ENCODE measurements at regions not wholly inside any gene's neighbourhood (a gene's known extent, or its start where the extent isn't known, plus 50 kb on each side); places are given as distances from the start of the nearest gene placed in this dataset.

GRCh38 chr16:25637236-25637635 is 54.5 kb upstream of the HS3ST4 start:
- DNase-seq = no peak
- no peaks in the 10 kb centered on the region for H3K4me1 ChIP-seq (ENCODE audit: insufficient read depth, low read length)
- Mint-ChIP-seq H3K27ac (no peak overlapping the region), H3K9me3 (peaks cover 0 to 5% (median under 1%) of the 10 kb centered on the region in 8 donors), H3K27me3 (peaks cover 4% of the 10 kb centered on the region in 2 donors), H3K4me3 (no peak overlapping the region), H3K36me3 (no peaks in the 10 kb centered on the region), H3K4me1 (no peaks in the 10 kb centered on the region)
- no peak overlapping the region for H3K4me3 ChIP-seq (ENCODE audit: low read length in 2 of 2)
- no peaks in the 10 kb centered on the region for H3K36me3 ChIP-seq (ENCODE audit: insufficient read depth, low read length)
- H3K9me3 ChIP-seq (ENCODE audit: control insufficient read depth in 1 of 2, low read length in 2 of 2) = no peaks in the 10 kb centered on the region
- intact Hi-C loops (cut with micrococcal nuclease) = no loop called here
- no peak overlapping the region for H3K27ac ChIP-seq (ENCODE audit: low read depth, low read length)
- POLR2A ChIA-PET (ENCODE audit: partially characterized antibody) = no interaction called here
- no peaks in the 10 kb centered on the region for H3K27me3 ChIP-seq (ENCODE audit: insufficient read depth, low read length)
- CTCF ChIA-PET (ENCODE audit: partially characterized antibody) = no interaction called here

DNA sequence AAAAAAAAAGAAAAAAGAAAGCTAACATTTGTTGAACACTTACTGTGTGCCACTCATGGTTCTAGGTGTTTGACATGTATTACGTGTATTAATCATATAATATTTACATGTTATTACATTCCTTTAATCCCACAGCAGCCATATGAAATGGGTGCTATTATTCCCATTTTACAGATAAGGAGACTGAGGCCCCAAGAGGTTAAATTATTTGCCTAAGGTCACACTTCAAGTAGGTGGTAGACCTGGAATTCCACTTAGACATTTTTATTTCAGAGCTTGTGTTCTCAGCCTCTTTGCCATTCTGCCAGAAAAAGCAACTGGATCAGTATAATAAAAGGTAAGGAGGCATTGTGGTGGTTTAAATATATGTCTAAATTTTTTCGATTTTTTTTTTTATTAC is 55.1 kb upstream of the HS3ST4 start:
- no peaks in the 10 kb centered on the region for H3K27me3 ChIP-seq (ENCODE audit: insufficient read depth, low read length)
- no peaks in the 10 kb centered on the region for H3K9me3 ChIP-seq (ENCODE audit: control insufficient read depth in 1 of 2, low read length in 2 of 2)
- H3K27ac ChIP-seq (ENCODE audit: low read depth, low read length) = no peak overlapping the region
- intact Hi-C loops (cut with micrococcal nuclease) = no loop called here
- H3K4me1 Mint-ChIP-seq = no peaks in the 10 kb centered on the region
- H3K36me3 Mint-ChIP-seq = no peaks in the 10 kb centered on the region
- H3K9me3 Mint-ChIP-seq = peaks cover 0 to 5% (median under 1%) of the 10 kb centered on the region in 8 donors
- POLR2A ChIA-PET (ENCODE audit: partially characterized antibody) = no interaction called here
- no peak overlapping the region for H3K27ac Mint-ChIP-seq
- CTCF ChIA-PET (ENCODE audit: partially characterized antibody) = no interaction called here
- peaks cover 4 to 6% of the 10 kb centered on the region in 2 donors for H3K27me3 Mint-ChIP-seq
- no peak for DNase-seq
- no peak overlapping the region for H3K4me3 Mint-ChIP-seq
- H3K4me1 ChIP-seq (ENCODE audit: insufficient read depth, low read length) = no peaks in the 10 kb centered on the region
- no peak overlapping the region for H3K4me3 ChIP-seq (ENCODE audit: low read length in 2 of 2)
- H3K36me3 ChIP-seq (ENCODE audit: insufficient read depth, low read length) = no peaks in the 10 kb centered on the region

GRCh38 chr16:25635454-25635853 is 56.3 kb upstream of the HS3ST4 start:
- H3K9me3 ChIP-seq (ENCODE audit: control insufficient read depth in 1 of 2, low read length in 2 of 2) = no peaks in the 10 kb centered on the region
- Mint-ChIP-seq H3K4me3 (no peak overlapping the region), H3K4me1 (no peaks in the 10 kb centered on the region), H3K27ac (no peak overlapping the region), H3K27me3 (peaks cover 4 to 6% of the 10 kb centered on the region in 2 donors), H3K36me3 (no peaks in the 10 kb centered on the region), H3K9me3 (peaks cover 0 to 5% (median under 1%) of the 10 kb centered on the region in 8 donors)
- DNase-seq = no peak
- no peak overlapping the region for H3K4me3 ChIP-seq (ENCODE audit: low read length in 2 of 2)
- no peaks in the 10 kb centered on the region for H3K36me3 ChIP-seq (ENCODE audit: insufficient read depth, low read length)
- no peak overlapping the region for H3K27ac ChIP-seq (ENCODE audit: low read depth, low read length)
- intact Hi-C loops (cut with micrococcal nuclease) = no loop called here
- ChIA-PET POLR2A (ENCODE audit: partially characterized antibody) (no interaction called here), CTCF (ENCODE audit: partially characterized antibody) (no interaction called here)
- H3K27me3 ChIP-seq (ENCODE audit: insufficient read depth, low read length) = no peaks in the 10 kb centered on the region
- H3K4me1 ChIP-seq (ENCODE audit: insufficient read depth, low read length) = no peaks in the 10 kb centered on the region

DNA sequence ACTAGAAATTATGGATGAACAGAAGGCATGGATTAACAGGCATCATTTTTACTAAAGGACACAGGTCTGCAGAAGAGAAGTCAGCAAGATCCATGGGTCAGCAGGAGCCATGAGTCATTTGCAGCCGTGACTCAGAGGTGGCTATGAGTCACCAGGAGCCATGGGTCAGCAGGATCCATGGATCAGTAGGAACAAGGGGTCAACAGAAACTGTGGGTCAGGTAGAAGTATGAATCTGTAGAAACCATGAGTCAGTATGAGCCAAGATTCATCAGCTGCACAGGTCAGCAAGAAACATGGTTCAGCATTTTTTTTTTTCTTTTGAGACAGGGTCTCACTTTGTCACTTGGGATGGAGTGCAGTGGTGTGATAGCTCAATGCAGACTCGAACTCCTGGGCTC is 58.2 kb upstream of the HS3ST4 start:
- intact Hi-C loops (cut with micrococcal nuclease) = no loop called here
- Mint-ChIP-seq H3K27ac (no peak overlapping the region), H3K4me1 (no peaks in the 10 kb centered on the region), H3K9me3 (peaks cover 0 to 12% (median 3%) of the 10 kb centered on the region in 8 donors), H3K27me3 (peaks cover 4 to 6% of the 10 kb centered on the region in 2 donors), H3K36me3 (peaks cover 0 to 3% of the 10 kb centered on the region in 2 donors), H3K4me3 (no peak overlapping the region)
- Histone ChIP-seq H3K4me3 (ENCODE audit: low read length in 2 of 2) (no peak overlapping the region), H3K27ac (ENCODE audit: low read depth, low read length) (no peak overlapping the region), H3K4me1 (ENCODE audit: insufficient read depth, low read length) (no peaks in the 10 kb centered on the region), H3K36me3 (ENCODE audit: insufficient read depth, low read length) (no peaks in the 10 kb centered on the region), H3K27me3 (ENCODE audit: insufficient read depth, low read length) (no peaks in the 10 kb centered on the region), H3K9me3 (ENCODE audit: control insufficient read depth in 1 of 2, low read length in 2 of 2) (no peaks in the 10 kb centered on the region)
- POLR2A ChIA-PET (ENCODE audit: partially characterized antibody) = no interaction called here
- CTCF ChIA-PET (ENCODE audit: partially characterized antibody) = no interaction called here
- no peak for DNase-seq

- POLR2A ChIA-PET (ENCODE audit: partially characterized antibody) = no interaction called here
- H3K4me3 ChIP-seq (ENCODE audit: low read length in 2 of 2) = no peak overlapping the region
- Mint-ChIP-seq H3K9me3 (peaks cover 0 to 14% (median 5%) of the 10 kb centered on the region in 8 donors), H3K4me3 (no peak overlapping the region), H3K36me3 (peaks cover 0 to 3% of the 10 kb centered on the region in 2 donors), H3K4me1 (no peaks in the 10 kb centered on the region), H3K27me3 (peaks cover 0 to 6% of the 10 kb centered on the region in 2 donors), H3K27ac (no peak overlapping the region)
- no peaks in the 10 kb centered on the region for H3K4me1 ChIP-seq (ENCODE audit: insufficient read depth, low read length)
- no peak for DNase-seq
- H3K9me3 ChIP-seq (ENCODE audit: control insufficient read depth in 1 of 2, low read length in 2 of 2) = no peaks in the 10 kb centered on the region
- intact Hi-C loops (cut with micrococcal nuclease) = no loop called here
- no peak overlapping the region for H3K27ac ChIP-seq (ENCODE audit: low read depth, low read length)
- H3K36me3 ChIP-seq (ENCODE audit: insufficient read depth, low read length) = no peaks in the 10 kb centered on the region
- no peaks in the 10 kb centered on the region for H3K27me3 ChIP-seq (ENCODE audit: insufficient read depth, low read length)
- CTCF ChIA-PET (ENCODE audit: partially characterized antibody) = no interaction called here
These were observed 63.0 kb upstream of the HS3ST4 start for GRCh38 chr16:25628766-25629165.

DNA sequence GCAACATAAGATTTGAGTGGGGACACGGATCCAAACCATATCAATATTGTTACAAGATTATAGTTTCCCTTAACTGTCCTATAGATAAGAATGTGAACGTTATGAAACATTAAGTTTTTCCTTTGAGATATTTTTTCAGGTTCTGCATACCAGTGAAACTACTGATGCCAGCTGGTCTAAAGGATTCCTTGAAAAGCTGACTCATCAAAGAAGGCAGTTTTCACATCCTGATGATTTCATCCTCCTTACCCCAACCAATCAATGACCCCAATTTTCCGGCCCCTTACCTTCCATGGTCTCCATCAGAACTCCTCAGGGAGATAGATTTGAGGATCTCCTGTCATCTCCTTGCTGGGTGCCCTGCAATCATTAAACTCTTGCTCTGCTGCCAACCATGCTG is 64.1 kb upstream of the HS3ST4 start:
- Mint-ChIP-seq H3K27ac (no peak overlapping the region), H3K27me3 (peaks cover 0 to 3% of the 10 kb centered on the region in 2 donors), H3K36me3 (peaks cover 0 to 3% of the 10 kb centered on the region in 2 donors), H3K4me3 (no peak overlapping the region), H3K4me1 (no peaks in the 10 kb centered on the region), H3K9me3 (peaks cover 0 to 13% (median 5%) of the 10 kb centered on the region in 8 donors)
- H3K4me3 ChIP-seq (ENCODE audit: low read length in 2 of 2) = no peak overlapping the region
- ChIA-PET POLR2A (ENCODE audit: partially characterized antibody) (no interaction called here), CTCF (ENCODE audit: partially characterized antibody) (no interaction called here)
- no peak overlapping the region for H3K27ac ChIP-seq (ENCODE audit: low read depth, low read length)
- H3K9me3 ChIP-seq (ENCODE audit: control insufficient read depth in 1 of 2, low read length in 2 of 2) = no peaks in the 10 kb centered on the region
- intact Hi-C loops (cut with micrococcal nuclease) = no loop called here
- H3K36me3 ChIP-seq (ENCODE audit: insufficient read depth, low read length) = no peaks in the 10 kb centered on the region
- no peaks in the 10 kb centered on the region for H3K4me1 ChIP-seq (ENCODE audit: insufficient read depth, low read length)
- DNase-seq = no peak
- no peaks in the 10 kb centered on the region for H3K27me3 ChIP-seq (ENCODE audit: insufficient read depth, low read length)

- Mint-ChIP-seq H3K9me3 (peaks cover 0 to 13% (median 5%) of the 10 kb centered on the region in 8 donors), H3K4me1 (no peaks in the 10 kb centered on the region), H3K36me3 (peaks cover 0 to 3% of the 10 kb centered on the region in 2 donors), H3K4me3 (no peak overlapping the region), H3K27ac (no peak overlapping the region), H3K27me3 (no peaks in the 10 kb centered on the region)
- H3K4me1 ChIP-seq (ENCODE audit: insufficient read depth, low read length) = no peaks in the 10 kb centered on the region
- DNase-seq = no peak
- no peak overlapping the region for H3K27ac ChIP-seq (ENCODE audit: low read depth, low read length)
- ChIA-PET POLR2A (ENCODE audit: partially characterized antibody) (no interaction called here), CTCF (ENCODE audit: partially characterized antibody) (no interaction called here)
- no peaks in the 10 kb centered on the region for H3K36me3 ChIP-seq (ENCODE audit: insufficient read depth, low read length)
- no peak overlapping the region for H3K4me3 ChIP-seq (ENCODE audit: low read length in 2 of 2)
- H3K27me3 ChIP-seq (ENCODE audit: insufficient read depth, low read length) = no peaks in the 10 kb centered on the region
- no peaks in the 10 kb centered on the region for H3K9me3 ChIP-seq (ENCODE audit: control insufficient read depth in 1 of 2, low read length in 2 of 2)
- intact Hi-C loops (cut with micrococcal nuclease) = no loop called here
These were observed 65.6 kb upstream of the HS3ST4 start for GRCh38 chr16:25626172-25626571.

DNA sequence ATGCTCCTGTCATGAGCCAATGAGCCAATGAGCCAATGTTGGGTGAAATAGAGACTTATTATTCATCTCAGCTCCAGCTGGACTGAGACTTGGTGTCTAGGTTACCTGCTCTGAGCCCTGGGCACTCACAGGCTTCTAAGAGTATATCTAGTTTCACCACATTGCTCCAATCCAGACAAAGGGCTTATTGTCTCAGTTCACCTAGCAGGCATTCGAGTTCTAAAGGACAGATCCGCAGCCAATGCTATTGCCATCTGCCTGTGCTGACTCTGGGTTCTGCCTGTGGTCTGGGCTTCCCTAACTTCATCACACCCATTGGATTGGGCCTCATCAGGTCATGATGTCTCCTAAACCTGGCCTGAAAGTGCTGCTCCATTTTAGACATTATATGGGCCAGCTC is 66.1 kb upstream of the HS3ST4 start:
- Mint-ChIP-seq H3K27me3 (no peaks in the 10 kb centered on the region), H3K36me3 (peaks cover 0 to 3% of the 10 kb centered on the region in 2 donors), H3K27ac (no peak overlapping the region), H3K4me3 (no peak overlapping the region), H3K4me1 (no peaks in the 10 kb centered on the region), H3K9me3 (peaks cover 0 to 13% (median 5%) of the 10 kb centered on the region in 8 donors)
- intact Hi-C loops (cut with micrococcal nuclease) = no loop called here
- no peak overlapping the region for H3K4me3 ChIP-seq (ENCODE audit: low read length in 2 of 2)
- CTCF ChIA-PET (ENCODE audit: partially characterized antibody) = no interaction called here
- H3K27ac ChIP-seq (ENCODE audit: low read depth, low read length) = no peak overlapping the region
- H3K4me1 ChIP-seq (ENCODE audit: insufficient read depth, low read length) = no peaks in the 10 kb centered on the region
- no peaks in the 10 kb centered on the region for H3K9me3 ChIP-seq (ENCODE audit: control insufficient read depth in 1 of 2, low read length in 2 of 2)
- DNase-seq = no peak
- H3K36me3 ChIP-seq (ENCODE audit: insufficient read depth, low read length) = no peaks in the 10 kb centered on the region
- POLR2A ChIA-PET (ENCODE audit: partially characterized antibody) = no interaction called here
- H3K27me3 ChIP-seq (ENCODE audit: insufficient read depth, low read length) = no peaks in the 10 kb centered on the region

Measured in CD4-positive, alpha-beta memory T cell (primary cell).